ENCODE measurements at regions not wholly inside any gene's neighbourhood (a gene's known extent, or its start where the extent isn't known, plus 50 kb on each side); places are given as distances from the start of the nearest gene placed in this dataset.
"Not testable (repeated sequence)": the region's sequence is repeated elsewhere in the genome, so short reads cannot be mapped to it uniquely, and the experiment has no call there.

- DNase-seq (ENCODE audit: low read depth), result no peak
These were observed 470.7 kb downstream of the TFEC start for GRCh38 chr7:115559877-115560276.

DNA sequence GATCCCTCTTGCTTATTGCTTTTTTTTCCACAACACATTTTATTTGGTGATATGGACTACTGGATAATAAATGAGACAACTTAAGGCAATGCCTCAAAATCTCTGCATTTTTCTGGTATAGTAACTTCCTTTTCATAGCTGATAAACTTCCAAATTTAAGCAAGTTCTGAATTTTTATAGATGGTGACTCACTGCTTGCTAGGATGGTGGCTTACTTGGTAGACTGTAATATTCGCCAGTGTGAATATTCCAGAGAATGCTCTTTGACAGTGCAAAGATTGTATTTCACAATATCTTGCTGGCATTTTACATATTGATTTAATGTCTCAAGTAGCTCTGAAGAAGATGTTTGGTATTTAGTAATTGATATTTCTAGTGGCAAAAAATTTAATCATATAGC is 472.4 kb downstream of the TFEC start:
- peak; percentile 49 for DNase-seq (ENCODE audit: low read depth)

GRCh38 chr7:115557296-115557695 is 473.3 kb downstream of the TFEC start:
- DNase-seq (ENCODE audit: low read depth), result not testable (repeated sequence)

DNA sequence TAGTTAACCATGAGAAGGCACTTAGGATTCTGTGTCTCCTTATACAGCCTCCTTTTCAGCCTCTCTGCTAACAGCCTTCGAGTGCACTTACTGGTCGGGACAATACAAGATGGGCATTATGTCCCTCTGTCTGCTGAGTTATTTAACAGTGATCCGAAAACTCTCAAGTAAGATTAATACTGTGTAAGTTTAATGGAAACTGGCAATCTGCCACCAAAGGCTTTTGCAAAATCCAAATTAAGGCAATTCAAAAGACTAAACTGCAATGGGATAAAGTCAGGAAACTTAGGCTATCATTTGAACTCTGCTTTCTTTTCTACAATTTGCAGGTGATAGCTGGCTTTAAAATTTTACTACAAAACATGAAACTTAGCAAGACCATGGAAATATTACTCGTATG is 477.8 kb downstream of the TFEC start:
- DNase-seq (ENCODE audit: low read depth), result no peak

DNA sequence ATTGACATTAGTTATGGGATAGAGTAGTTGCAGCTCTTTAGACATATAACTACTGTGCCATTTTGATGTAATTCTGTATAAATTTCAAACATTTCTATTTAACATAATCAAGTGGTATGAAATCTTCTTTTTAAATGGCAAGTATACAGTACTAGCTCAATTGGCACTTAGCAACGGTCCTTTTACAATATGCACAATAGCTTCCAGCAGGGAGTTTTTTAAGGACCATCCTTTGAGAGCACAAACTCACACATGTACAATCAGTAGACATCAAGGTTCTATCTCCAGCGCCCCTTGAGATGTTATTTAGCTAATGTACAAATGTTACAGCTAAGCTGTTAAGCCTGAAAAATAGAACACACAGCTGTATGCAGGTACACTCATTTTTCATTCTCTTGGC is 480.7 kb downstream of the TFEC start:
- no peak for DNase-seq (ENCODE audit: low read depth)

DNA sequence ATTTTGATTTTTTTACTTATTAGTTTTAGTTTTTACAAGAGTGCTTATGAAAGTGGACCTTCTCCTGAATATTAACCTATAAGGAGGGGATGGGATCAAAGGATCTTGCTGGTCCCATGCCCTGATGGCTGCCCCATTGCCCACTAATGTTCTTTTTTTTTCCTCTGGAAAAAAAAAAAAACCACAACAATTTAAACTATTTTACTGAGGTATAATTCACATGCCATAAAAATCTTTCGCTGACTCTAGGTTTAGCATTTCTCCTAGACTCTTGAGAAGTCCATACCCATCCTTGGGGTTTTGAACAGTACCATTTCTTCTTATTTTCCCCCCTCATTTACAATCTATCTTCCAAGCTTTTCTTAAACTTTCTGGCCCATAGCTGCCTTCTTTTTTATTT is 481.8 kb downstream of the TFEC start:
- no peak for DNase-seq (ENCODE audit: low read depth)

- no peak for DNase-seq (ENCODE audit: low read depth)
These were observed 483.8 kb downstream of the TFEC start for GRCh38 chr7:115546790-115547189.

GRCh38 chr7:115533785-115534184 is 496.8 kb downstream of the TFEC start:
- DNase-seq (ENCODE audit: low read depth), result no peak

DNA sequence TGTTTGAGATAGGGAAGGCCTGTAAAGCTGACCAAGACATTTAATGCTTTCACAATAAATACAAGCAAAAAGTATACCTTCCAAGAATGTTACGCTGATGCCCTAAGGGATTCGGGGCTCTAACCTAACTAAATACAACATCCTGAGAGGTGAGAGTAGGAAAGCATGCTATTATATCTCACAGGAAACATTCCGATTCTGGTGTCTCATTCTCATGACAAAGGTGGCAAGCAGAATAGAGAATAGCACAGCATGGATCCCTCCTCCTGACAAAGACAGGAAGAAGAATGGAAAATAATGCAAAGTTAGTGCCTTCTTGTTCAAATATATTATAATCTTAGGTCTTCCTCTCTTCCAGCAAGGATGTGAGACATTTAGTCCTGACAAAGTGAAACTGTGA is 504.3 kb downstream of the TFEC start:
- no peak for DNase-seq (ENCODE audit: low read depth)

GRCh38 chr7:115522174-115522573 is 508.4 kb downstream of the TFEC start:
- no peak for DNase-seq (ENCODE audit: low read depth)

GRCh38 chr7:115516341-115516740 is 514.2 kb downstream of the TFEC start:
- no peak for DNase-seq (ENCODE audit: low read depth)

GRCh38 chr7:115511330-115511729 is 519.2 kb downstream of the TFEC start:
- no peak for DNase-seq (ENCODE audit: low read depth)

GRCh38 chr7:115505136-115505535 is 525.4 kb downstream of the TFEC start:
- DNase-seq (ENCODE audit: low read depth), result no peak

DNA sequence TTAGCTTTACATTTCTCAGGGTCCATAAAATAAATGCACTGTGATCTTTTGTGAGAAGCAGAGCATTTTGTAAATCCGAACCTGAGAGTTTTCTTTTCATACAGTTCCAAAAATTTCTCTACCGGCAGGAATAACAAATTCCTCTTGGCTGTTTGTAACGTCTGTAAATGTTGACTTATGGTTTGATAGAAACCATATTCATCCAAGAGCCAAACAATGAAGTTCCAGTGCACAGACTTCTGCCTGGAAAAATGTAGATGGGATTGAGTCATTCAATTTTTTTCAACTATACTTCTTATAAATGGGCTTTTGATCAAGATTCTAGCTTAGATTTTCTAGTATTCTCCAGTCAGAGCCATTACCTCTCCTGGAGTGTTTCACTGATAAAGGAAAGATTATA is 530.6 kb downstream of the TFEC start:
- DNase-seq (ENCODE audit: low read depth), result no peak

DNA sequence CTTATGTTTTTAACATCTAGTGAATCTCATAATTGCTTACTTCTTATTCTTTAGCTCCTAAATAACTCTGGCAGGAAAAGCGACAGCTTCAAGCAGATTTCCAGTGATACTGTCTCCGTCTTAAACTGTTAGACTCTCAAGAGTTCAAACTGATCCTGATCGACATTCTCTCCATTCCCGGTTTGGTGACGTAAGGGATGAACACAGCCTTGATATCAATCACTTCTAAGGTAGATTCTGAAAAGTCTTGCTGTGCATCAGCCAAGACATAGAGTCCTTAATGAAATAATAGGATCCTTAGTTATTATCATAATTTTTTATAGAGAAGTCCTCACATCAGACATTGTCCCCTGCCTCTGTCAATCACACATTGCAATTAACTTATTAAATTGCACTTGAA is 534.6 kb downstream of the TFEC start:
- no peak for DNase-seq (ENCODE audit: low read depth)

- DNase-seq (ENCODE audit: low read depth), result no peak
These were observed 535.9 kb downstream of the TFEC start for GRCh38 chr7:115494529-115495147.

DNA sequence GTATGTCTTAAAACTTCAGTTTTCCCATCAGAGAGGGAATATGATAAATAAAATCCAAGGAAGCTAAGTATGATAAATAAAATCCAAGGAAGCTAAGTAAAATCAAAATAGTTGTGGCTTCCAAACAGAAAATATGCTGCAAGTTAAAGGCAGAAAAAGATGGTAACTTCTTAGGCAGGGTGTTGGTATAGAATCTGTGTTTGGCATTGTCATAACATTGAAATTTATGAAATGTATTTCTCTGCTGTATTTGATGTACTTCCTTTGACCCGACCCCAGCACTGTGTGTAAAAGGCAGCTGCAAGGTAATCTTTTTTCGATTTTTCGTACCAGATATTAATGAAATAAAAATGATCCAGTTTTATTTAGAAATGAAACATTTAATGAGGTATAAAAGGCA is 537.2 kb downstream of the TFEC start:
- no peak for DNase-seq (ENCODE audit: low read depth)

DNA sequence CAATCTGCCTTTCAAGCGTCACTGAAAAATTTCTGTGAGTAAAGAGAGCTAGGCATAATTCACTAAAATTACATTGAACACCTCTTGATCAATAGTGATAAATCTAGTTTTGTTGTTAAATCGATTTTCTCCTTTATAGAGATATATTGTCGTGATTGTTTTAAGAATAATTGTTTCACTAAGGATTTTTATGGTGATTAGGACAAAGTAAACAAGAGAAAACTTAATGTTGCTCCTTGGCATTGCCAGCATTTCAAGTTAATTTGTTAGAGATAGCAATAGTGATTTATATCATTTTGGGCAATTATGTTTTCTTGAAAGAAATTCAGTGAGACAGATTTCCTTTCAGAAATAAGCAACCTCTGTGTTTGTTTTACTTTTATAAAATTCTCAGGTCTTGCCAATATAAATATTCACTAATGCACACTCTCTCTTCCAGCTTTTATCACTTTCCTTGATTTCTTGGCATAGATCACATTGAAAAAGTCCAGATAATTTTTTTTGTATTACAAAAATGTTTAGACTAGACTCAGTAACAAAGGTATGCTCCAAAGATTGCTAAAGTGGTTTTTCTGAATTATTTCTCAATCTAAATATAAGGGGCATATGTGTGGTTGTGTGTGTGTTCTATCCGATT is 538.7 kb downstream of the TFEC start:
- DNase-seq (ENCODE audit: low read depth), result no peak

DNA sequence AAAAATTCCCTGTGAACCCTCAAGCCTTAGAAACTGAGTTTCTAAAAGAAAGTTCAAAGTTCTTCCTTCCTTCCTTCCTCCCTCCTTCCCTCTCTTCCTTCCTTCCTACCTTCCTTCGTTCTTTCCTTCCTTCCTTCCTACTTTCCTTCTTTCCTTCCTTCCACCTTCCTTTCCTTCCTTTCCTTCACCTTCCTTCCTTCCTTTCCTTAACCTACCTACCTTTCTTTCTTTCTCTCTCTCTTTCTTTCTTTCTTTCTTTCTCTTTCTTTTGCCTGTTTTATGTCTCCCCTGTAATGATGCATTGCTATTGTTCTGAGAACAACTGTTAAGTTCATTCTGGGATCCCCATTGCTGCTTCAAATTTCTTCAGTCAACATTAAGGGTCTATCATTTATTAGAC is 551.1 kb downstream of the TFEC start:
- DNase-seq (ENCODE audit: low read depth), result no peak

GRCh38 chr7:115478426-115478825 is 552.1 kb downstream of the TFEC start:
- no peak for DNase-seq (ENCODE audit: low read depth)

DNA sequence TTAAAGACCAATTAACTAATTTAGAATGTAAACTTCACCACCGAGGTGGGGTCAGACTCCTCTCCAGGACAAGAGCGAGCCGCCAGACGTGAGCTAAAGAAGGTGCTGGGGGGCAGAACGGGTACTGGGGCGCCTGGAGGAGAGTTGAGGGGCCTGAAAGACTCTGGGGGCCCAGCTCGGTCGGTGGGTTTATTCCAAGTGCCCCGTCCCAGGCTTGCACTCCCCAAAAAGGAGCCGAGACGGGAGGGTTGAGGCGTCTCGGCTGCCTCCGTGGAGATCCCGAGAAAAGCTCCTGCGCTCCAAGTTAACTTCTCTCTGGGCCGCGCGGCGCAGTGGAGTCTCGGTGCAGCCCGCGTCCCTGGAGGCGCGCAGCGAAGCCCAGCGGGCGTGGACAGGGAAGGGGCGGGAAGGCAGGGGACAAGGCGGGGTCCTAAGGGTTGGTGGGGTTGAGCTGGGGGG is 553.3 kb downstream of the TFEC start:
- DNase-seq (ENCODE audit: low read depth), result no peak

DNA sequence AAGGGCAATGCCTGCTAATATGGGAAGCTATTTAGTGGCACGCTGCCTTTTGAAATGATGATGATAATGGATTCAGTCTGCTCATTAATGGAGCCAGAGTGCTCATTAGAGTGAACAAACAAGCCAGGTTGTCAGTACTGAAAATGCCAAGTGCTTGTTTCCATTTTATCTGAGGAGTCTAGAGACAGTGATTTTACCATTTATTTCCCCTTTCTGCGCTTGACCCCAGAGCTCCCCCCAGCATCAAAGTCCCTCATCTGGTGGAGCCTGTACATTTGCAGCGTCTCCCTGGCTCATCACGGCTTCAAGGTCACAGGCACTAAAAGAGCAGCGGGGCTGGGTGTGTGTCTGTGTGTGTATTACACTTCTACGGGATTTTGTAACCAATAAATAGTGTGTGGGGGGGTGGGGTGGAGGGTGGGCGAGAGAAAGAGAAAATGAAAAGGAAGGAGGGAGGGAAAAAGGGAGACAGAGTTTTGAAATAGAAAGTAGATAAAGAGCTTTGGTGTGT is 553.8 kb downstream of the TFEC start:
- no peak for DNase-seq (ENCODE audit: low read depth)

DNA sequence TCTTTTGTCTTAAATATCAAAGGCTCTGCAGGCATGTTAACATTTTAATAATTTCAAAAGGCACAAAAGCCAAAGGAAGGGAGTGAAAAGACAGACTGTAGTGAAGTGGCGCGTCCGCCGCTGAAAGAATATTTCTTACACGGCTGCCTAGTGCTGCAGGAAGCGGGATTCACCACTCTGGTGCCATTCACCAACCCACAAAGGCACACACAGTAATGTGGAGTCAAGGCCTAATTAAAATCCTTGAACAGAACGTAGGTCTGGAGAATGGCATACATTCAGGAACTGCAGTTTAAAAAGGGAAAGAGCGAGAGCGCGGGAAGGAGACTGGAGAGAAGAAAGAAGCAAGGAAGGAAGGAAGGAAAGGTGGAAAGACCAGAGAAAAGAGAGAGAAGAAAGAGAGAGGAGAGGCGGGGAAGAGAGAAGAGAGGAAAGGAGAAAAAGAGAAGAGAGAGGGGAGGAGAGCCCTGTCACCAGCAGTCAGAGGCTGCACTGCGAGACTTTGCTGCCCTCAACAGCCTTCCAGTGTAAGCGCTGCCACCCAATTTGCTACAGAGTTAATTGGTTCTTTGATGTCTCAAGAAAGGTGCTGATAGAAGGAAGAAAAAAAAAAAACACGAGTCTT is 554.0 kb downstream of the MDFIC start:
- DNase-seq (ENCODE audit: low read depth), result no peak

Data from HS-27A (cell line).